GM19463 (cell line): ENCODE measurements at regions not wholly inside any gene's neighbourhood (a gene's known extent, or its start where the extent isn't known, plus 50 kb on each side); places are given as distances from the start of the nearest gene placed in this dataset.

ENCODE experiments used
- ATAC-seq: cut with Tn5 transposase; IDR thresholded peaks from one replicate; pipeline ENCODE4 v1.9.1; 2021; ENCODE audit warnings: mild to moderate bottlenecking, moderate library complexity; ENCODE audit not compliant: unreplicated experiment

DNA sequence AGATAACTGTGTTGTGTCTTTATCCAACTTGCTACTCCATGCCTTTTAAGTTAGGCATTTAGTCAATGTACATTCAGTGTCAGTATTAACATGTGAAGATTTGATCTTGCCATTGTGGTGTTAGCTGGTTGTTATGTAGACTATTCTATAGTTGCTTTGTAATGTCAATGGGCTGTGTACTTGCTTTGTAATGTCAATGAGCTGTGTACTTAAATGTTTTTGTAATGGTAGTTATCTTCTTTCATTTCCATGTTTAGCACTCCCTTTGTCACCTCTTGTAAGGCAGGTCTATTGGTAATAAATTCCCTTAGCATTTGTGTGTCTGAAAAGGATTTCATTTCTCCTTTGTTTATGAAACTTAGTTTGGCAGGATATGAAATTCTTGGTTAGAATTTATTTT is 53.4 kb downstream of the MC4R start:
- ATAC-seq = no peak

- no peak for ATAC-seq
Observed at GRCh38 chr18:60311676-60312360, 60.8 kb downstream of the MC4R start.

- ATAC-seq = no peak
Observed at GRCh38 chr18:60295674-60296073, 76.9 kb downstream of the MC4R start.

- ATAC-seq = no peak
Observed at GRCh38 chr18:60292186-60292585, 80.4 kb downstream of the MC4R start.

- ATAC-seq = no peak
Observed at GRCh38 chr18:60279391-60279790, 93.2 kb downstream of the MC4R start.

DNA sequence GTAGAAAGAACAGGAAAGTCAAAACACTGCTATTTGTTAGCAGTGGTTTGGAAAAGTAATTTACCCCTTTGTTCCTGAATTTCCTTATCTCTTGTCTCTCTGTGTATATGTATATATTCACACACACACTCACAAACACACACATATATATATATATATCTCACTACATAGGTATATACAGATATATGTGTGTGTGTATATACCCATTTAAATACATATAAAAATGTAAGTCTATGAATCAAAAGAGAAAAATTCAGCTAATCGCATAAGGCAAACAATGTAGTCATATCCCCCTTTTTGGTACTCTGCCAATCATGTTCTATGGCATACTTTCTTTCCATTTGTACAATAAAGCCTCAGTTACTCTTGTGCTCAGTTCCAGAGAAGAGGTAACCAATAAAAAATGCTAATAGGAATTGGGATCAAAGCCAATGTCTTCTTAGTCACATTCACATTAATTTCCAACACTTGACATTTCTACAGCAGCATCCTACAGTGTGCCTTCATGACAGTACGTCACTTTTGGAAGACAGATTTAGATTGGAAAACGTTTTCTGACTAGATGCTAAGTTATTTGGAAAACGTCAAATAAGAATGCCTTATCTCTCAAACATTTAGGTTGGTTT is 94.6 kb downstream of the MC4R start:
- no peak for ATAC-seq

DNA sequence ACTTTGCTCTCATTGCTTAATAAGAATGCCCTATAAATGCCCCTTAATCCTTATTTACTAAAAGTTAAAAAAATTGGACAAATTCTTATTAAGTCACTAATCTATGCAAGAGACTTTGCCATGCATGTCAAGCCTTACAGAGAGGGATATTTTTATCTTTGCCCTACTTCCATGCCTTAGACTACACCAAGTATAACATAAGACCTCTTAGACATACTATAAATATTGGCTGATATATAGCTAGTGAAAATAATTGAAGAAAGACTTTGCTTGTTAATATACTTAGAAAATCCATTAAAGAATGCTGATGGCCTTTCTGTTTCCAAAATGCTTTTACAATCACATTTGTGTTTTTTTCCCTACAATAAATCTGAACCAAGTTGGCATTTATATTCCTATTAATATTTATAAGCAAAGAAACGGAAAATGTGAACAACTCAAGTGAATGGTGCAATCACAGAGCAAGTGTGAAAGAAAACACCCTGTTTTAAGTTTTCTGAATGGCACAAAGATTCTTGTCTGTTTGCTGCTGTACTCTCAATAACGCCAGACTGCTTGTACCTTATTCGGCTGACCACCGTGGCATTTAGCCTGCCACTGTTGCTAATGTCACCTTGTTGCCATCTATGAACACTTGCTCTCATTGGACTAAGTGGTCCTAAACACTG is 105.0 kb downstream of the MC4R start:
- ATAC-seq = no peak

DNA sequence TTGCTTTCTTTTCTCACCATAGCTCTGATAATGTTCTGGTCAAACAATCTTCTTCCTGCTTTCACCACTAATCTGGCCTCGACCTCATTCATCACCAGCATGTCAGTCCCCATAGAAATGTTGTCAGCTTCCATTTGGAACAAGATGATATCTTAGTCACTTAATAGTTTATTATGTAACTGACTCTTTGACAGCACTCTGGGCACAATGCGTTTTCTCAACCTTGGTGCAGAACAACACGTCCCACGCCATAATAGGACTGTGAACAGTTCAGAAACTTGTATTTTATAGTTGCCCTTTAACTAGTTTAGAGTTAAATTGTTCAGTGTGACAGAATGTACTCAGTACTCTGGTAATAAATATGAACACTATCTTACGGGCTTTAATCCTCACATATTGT is 106.0 kb downstream of the MC4R start:
- no peak for ATAC-seq

DNA sequence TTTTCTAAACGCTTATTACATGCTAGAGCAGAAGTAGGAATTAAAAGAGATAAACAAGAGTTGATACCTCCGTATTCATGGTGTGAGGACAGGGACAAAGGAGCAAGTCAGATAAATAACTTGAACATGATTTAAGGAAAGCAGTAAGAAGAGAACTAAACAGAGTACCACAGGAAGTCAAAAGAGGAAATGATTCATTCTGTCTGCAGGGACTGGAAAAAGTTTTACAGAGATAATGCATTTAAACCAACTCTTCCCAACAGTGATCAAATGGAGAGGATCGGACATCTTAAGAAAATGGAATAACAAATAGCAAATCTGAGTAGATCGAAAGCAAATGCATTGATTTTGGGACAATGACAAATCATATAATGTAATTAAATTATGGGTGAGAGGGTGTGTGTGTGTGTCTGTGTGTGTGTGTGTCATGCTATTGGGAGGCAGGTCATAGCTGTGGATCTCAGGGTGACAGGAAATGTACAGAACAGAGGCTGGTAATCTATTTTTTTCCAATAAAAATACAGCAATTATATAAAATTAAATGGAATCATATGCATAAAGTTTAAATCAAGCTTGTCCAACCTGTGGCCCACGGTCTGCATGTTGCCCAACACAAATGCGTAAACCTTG is 113.4 kb downstream of the MC4R start:
- ATAC-seq = peak; percentile 79

- no peak for ATAC-seq
Observed at GRCh38 chr18:60249388-60249787, 123.2 kb downstream of the MC4R start.

GRCh38 chr18:60248336-60249330 is 123.9 kb downstream of the MC4R start:
- no peak for ATAC-seq

DNA sequence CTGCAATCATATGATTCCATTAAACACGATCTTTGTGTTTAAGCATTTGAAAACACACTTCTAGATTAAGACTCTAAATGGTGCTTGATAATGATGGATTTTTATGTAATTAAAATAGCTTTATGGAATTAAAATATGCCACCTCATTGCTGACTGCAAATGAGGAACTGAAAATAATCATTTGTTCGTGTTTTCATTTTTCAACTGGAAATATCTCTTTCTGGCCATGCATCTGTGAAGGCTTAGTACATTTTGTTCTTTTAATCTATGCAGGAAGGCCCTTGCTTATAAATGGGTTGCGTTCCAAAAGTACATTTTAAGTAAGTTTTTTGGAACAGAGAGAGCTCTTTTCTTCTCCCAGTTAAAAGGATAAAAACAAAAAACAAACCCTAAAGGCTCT is 125.5 kb downstream of the MC4R start:
- peak; percentile 63 for ATAC-seq

GRCh38 chr18:60246606-60247005 is 126.0 kb downstream of the MC4R start:
- ATAC-seq = peak; percentile 74

- ATAC-seq = no peak
Observed at GRCh38 chr18:60245096-60245495, 127.5 kb downstream of the MC4R start.

- peak; percentile 93 for ATAC-seq
Observed at GRCh38 chr18:60239024-60239710, 133.4 kb downstream of the MC4R start.

DNA sequence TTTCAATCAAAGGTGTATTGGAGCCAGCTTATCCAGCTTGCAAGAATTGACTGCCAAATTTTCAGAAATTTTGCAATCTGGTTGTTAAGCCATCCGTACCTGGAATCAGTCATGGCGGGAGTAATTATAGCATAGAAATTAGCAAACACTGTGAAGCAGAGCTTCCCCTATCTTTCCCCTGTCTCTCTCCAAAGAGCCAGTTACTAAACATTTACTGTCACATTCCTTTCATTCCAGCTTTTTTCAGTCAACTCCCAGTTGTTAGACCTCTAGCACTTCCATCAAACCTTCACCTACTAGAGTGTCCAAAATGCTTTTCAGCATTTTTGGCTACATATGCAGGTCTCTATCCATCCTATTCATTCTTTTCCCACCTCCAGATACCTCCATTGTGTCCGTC is 137.4 kb downstream of the MC4R start:
- ATAC-seq = no peak

DNA sequence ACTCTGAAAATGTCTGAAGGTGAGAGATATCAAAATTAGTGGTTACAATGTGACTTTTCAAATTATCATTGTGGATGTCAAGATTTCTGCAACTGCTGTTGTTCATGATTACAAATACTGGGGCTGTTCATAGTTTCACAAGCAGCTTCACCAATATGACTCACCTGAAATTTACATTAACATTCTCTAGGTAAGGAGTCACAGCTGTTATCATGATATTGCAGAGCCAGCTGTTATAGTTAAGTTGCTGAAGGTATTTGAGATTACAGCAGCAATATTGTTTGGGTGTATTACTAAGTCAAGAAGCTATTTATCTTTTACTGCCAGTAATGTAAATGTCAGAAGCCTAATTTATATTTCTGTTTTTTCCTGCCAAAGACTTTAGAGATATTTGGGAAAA is 140.0 kb downstream of the MC4R start:
- ATAC-seq = no peak

- ATAC-seq = no peak
Observed at GRCh38 chr18:60228609-60229595, 143.7 kb downstream of the MC4R start.

DNA sequence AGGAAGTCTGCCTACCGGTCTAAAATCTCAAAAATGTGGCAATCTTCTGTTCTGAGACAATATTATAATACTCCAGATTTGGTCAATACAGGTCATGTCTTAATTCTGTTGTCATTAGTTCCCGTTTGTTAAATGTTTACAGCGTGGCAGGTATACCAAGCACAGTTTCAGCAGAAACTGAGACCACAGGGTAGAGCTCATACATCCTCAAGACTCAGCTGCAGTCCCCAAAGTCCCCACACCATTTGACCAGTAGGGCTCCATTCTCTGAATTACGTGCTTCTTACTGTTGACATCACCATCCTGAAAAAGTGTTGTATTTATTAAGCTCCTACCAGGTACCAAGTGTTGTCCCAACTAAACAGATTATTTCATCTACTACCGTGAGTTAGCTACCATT is 157.1 kb downstream of the MC4R start:
- ATAC-seq = no peak
